Stimulated activated memory B cell treated with anti-CD40 and anti-IgM and Interleukin-4, amounts not matched to agents 10 μg/mL and 1 μg/mL and 100 μg/mL, for 72 hours (primary cell): ENCODE measurements at regions not wholly inside any gene's neighbourhood (a gene's known extent, or its start where the extent isn't known, plus 50 kb on each side); places are given as distances from the start of the nearest gene placed in this dataset.
"Not testable (repeated sequence)": the region's sequence is repeated elsewhere in the genome, so short reads cannot be mapped to it uniquely, and the experiment has no call there.

Source experiments
- ATAC-seq: fragments of 150-1000 bp; cut with Tn5 transposase; 2 replicates; pipeline ENCODE4 v1.10.0; 2021
- H3K27ac Mint-ChIP-seq: one replicate; pipeline ENCODE4 v1.8.0; 2022; ENCODE audit warnings: mild to moderate bottlenecking, mixed read lengths
- H3K27me3 Mint-ChIP-seq: one replicate; pipeline ENCODE4 v1.8.0; 2022; ENCODE audit warnings: mixed read lengths
- H3K36me3 Mint-ChIP-seq: one replicate; pipeline ENCODE4 v1.8.0; 2022; ENCODE audit warnings: mixed read lengths
- H3K4me1 Mint-ChIP-seq: one replicate; pipeline ENCODE4 v1.8.0; 2022; ENCODE audit warnings: mixed read lengths
- H3K4me3 Mint-ChIP-seq: one replicate; pipeline ENCODE4 v1.8.0; 2022; ENCODE audit warnings: mild to moderate bottlenecking, moderate library complexity, mixed read lengths
- H3K9me3 Mint-ChIP-seq: one replicate; pipeline ENCODE4 v1.8.0; 2022; ENCODE audit warnings: mixed read lengths

- H3K27me3 Mint-ChIP-seq, H3K4me3 Mint-ChIP-seq, ATAC-seq, H3K4me1 Mint-ChIP-seq, H3K27ac Mint-ChIP-seq, H3K9me3 Mint-ChIP-seq, H3K36me3 Mint-ChIP-seq: not testable (repeated sequence)
Observed at GRCh38 chr2:91571239-91571923, 2879.9 kb downstream of the RPIA start.

GRCh38 chr2:91573018-91573417 lies 2881.5 kb downstream of the RPIA start:
- not testable (repeated sequence) for ATAC-seq, H3K9me3 Mint-ChIP-seq, H3K4me1 Mint-ChIP-seq, H3K27me3 Mint-ChIP-seq, H3K27ac Mint-ChIP-seq, H3K36me3 Mint-ChIP-seq, H3K4me3 Mint-ChIP-seq

- not testable (repeated sequence) for H3K36me3 Mint-ChIP-seq, H3K9me3 Mint-ChIP-seq, ATAC-seq
Observed at GRCh38 chr2:91573755-91574154, 2882.3 kb downstream of the RPIA start.

GRCh38 chr2:91574255-91574654 lies 2882.8 kb downstream of the RPIA start:
- H3K4me3 Mint-ChIP-seq, H3K27ac Mint-ChIP-seq, ATAC-seq, H3K36me3 Mint-ChIP-seq, H3K4me1 Mint-ChIP-seq, H3K9me3 Mint-ChIP-seq, H3K27me3 Mint-ChIP-seq: not testable (repeated sequence)

More at GRCh38 chr2:91573755-91574154, 2882.3 kb downstream of the RPIA start:
- H3K4me1 Mint-ChIP-seq, H3K27ac Mint-ChIP-seq, H3K4me3 Mint-ChIP-seq, H3K27me3 Mint-ChIP-seq: not testable (repeated sequence)

GRCh38 chr2:91575701-91576100 lies 2884.2 kb downstream of the RPIA start:
- H3K27me3 Mint-ChIP-seq, H3K36me3 Mint-ChIP-seq, ATAC-seq, H3K4me3 Mint-ChIP-seq, H3K27ac Mint-ChIP-seq, H3K4me1 Mint-ChIP-seq, H3K9me3 Mint-ChIP-seq: not testable (repeated sequence)

- not testable (repeated sequence) for H3K36me3 Mint-ChIP-seq, H3K4me3 Mint-ChIP-seq, H3K27ac Mint-ChIP-seq, H3K4me1 Mint-ChIP-seq, H3K27me3 Mint-ChIP-seq, ATAC-seq, H3K9me3 Mint-ChIP-seq
Observed at GRCh38 chr2:91577406-91577805, 2885.9 kb downstream of the RPIA start.

- not testable (repeated sequence) for H3K4me3 Mint-ChIP-seq, H3K27ac Mint-ChIP-seq, H3K9me3 Mint-ChIP-seq, H3K4me1 Mint-ChIP-seq, H3K36me3 Mint-ChIP-seq, ATAC-seq, H3K27me3 Mint-ChIP-seq
Observed at GRCh38 chr2:91578678-91579077, 2887.2 kb downstream of the RPIA start.

- ATAC-seq, H3K4me3 Mint-ChIP-seq, H3K27ac Mint-ChIP-seq, H3K36me3 Mint-ChIP-seq, H3K9me3 Mint-ChIP-seq, H3K4me1 Mint-ChIP-seq, H3K27me3 Mint-ChIP-seq: not testable (repeated sequence)
Observed at GRCh38 chr2:91579555-91579954, 2888.1 kb downstream of the RPIA start.

- not testable (repeated sequence) for ATAC-seq, H3K27ac Mint-ChIP-seq, H3K4me1 Mint-ChIP-seq, H3K4me3 Mint-ChIP-seq, H3K27me3 Mint-ChIP-seq, H3K9me3 Mint-ChIP-seq, H3K36me3 Mint-ChIP-seq
Observed at GRCh38 chr2:91580043-91580442, 2888.6 kb downstream of the RPIA start.

- H3K27me3 Mint-ChIP-seq = peaks cover 25% of the 10 kb centered on the region
- ATAC-seq, H3K4me3 Mint-ChIP-seq, H3K9me3 Mint-ChIP-seq, H3K36me3 Mint-ChIP-seq, H3K4me1 Mint-ChIP-seq, H3K27ac Mint-ChIP-seq: not testable (repeated sequence)
Observed at GRCh38 chr2:91587098-91587497, 2895.6 kb downstream of the RPIA start.

- H3K4me1 Mint-ChIP-seq, H3K4me3 Mint-ChIP-seq, H3K36me3 Mint-ChIP-seq, H3K27ac Mint-ChIP-seq, H3K9me3 Mint-ChIP-seq, ATAC-seq: not testable (repeated sequence)
- H3K27me3 Mint-ChIP-seq = peaks cover 35% of the 10 kb centered on the region
Observed at GRCh38 chr2:91587908-91588535, 2896.5 kb downstream of the RPIA start.

GRCh38 chr2:91588782-91589223 lies 2897.3 kb downstream of the RPIA start:
- not testable (repeated sequence) for H3K9me3 Mint-ChIP-seq, H3K27ac Mint-ChIP-seq, ATAC-seq, H3K36me3 Mint-ChIP-seq, H3K4me3 Mint-ChIP-seq, H3K4me1 Mint-ChIP-seq
- H3K27me3 Mint-ChIP-seq = peaks cover 35% of the 10 kb centered on the region

GRCh38 chr2:91589454-91590328 lies 2898.2 kb downstream of the RPIA start:
- H3K27ac Mint-ChIP-seq, H3K9me3 Mint-ChIP-seq, ATAC-seq, H3K4me3 Mint-ChIP-seq, H3K36me3 Mint-ChIP-seq, H3K4me1 Mint-ChIP-seq: not testable (repeated sequence)
- peaks cover 35% of the 10 kb centered on the region for H3K27me3 Mint-ChIP-seq

- not testable (repeated sequence) for H3K4me3 Mint-ChIP-seq, H3K4me1 Mint-ChIP-seq, ATAC-seq, H3K27ac Mint-ChIP-seq, H3K36me3 Mint-ChIP-seq, H3K9me3 Mint-ChIP-seq
- H3K27me3 Mint-ChIP-seq = peaks cover 35% of the 10 kb centered on the region
Observed at GRCh38 chr2:91590381-91590780, 2898.9 kb downstream of the RPIA start.

GRCh38 chr2:91591066-91591465 lies 2899.6 kb downstream of the RPIA start:
- H3K27ac Mint-ChIP-seq, H3K4me1 Mint-ChIP-seq, H3K4me3 Mint-ChIP-seq, ATAC-seq, H3K36me3 Mint-ChIP-seq, H3K9me3 Mint-ChIP-seq: not testable (repeated sequence)
- peaks cover 35% of the 10 kb centered on the region for H3K27me3 Mint-ChIP-seq

GRCh38 chr2:91597436-91597835 lies 2906.0 kb downstream of the RPIA start:
- not testable (repeated sequence) for H3K4me3 Mint-ChIP-seq, H3K27ac Mint-ChIP-seq, H3K4me1 Mint-ChIP-seq, H3K36me3 Mint-ChIP-seq, ATAC-seq, H3K9me3 Mint-ChIP-seq
- peaks cover 16% of the 10 kb centered on the region for H3K27me3 Mint-ChIP-seq
